Adrenal gland (tissue), 5 donors: ENCODE measurements at regions not wholly inside any gene's neighbourhood (a gene's known extent, or its start where the extent isn't known, plus 50 kb on each side); places are given as distances from the start of the nearest gene placed in this dataset.

Experiments used
- POLR2A ChIP-seq, 2 donors: fragments of 450-650 bp; IDR thresholded peaks; one replicate each; pipeline ENCODE4 v1.6.1; 2017; ENCODE audit warnings: antibody characterized with exemption in 2 of 2, mild to moderate bottlenecking in 2 of 2, moderate library complexity in 1 of 2
- TF ChIP-seq, protein P1 (sequence below), 6 experiments: fragments of 450-650 bp in 4 of 6; fragments of 200-600 bp in 2 of 6; sonication (generic) in 1 of 6; IDR thresholded peaks; 1 replicate in 5 of 6; 2 replicates in 1 of 6; pipeline versions ENCODE4 v1.5.1 to v1.8.0; 2016 to 2021; ENCODE audit warnings: antibody characterized with exemption in 6 of 6, mild to moderate bottlenecking in 2 of 6, moderate library complexity in 1 of 6
- donor health status: DM: no; HTN: no; CAD: no.

DNA sequence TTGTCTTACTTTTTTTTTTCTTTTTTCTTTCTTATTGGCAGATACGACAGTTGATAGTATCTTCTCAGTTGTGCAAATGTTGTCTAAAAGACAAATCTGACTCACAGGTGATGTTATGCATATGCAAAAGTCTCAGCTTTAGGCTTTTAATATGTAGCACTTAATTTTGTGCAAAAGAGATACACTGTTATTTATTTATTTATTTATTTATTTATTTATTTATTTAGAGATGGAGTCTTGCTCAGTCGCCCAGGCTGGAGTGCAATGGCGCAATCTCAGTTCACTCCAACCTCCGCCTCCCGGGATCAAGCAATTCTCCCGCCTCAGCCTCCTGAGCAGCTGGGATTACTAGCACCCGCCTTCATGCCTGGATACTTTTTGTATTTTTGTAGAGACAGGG lies 383.9 kb upstream of the PCDH9 start:
- no peak for TF ChIP-seq POLR2A (IDR thresholded peaks at IDR 0.05)
- TF ChIP-seq, protein P1, sequence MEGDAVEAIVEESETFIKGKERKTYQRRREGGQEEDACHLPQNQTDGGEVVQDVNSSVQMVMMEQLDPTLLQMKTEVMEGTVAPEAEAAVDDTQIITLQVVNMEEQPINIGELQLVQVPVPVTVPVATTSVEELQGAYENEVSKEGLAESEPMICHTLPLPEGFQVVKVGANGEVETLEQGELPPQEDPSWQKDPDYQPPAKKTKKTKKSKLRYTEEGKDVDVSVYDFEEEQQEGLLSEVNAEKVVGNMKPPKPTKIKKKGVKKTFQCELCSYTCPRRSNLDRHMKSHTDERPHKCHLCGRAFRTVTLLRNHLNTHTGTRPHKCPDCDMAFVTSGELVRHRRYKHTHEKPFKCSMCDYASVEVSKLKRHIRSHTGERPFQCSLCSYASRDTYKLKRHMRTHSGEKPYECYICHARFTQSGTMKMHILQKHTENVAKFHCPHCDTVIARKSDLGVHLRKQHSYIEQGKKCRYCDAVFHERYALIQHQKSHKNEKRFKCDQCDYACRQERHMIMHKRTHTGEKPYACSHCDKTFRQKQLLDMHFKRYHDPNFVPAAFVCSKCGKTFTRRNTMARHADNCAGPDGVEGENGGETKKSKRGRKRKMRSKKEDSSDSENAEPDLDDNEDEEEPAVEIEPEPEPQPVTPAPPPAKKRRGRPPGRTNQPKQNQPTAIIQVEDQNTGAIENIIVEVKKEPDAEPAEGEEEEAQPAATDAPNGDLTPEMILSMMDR (IDR thresholded peaks at IDR 0.05), result no peak
